ENCODE measurements at regions not wholly inside any gene's neighbourhood (a gene's known extent, or its start where the extent isn't known, plus 50 kb on each side); places are given as distances from the start of the nearest gene placed in this dataset.

DNA sequence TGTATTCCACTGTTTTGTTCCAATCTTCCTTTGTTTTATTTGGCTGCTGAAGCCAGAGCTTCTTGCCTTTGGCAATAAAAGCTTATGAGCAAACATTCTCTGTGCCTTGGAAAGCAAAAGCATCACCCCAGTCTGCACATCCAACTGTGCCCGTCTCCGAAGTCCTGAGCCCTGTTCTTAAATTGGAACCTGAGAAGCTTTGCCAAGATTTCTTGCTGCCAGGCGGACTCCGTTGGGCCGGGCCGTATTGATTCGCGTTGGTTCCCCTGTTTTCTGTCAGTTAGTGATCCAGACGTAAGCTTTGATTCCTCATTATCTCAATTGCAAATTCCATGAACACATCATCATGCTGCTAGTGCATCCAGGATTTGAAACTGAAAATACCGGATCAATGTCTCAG is 793.0 kb downstream of the OLFM4 start:
- ATAC-seq (no peak), DNase-seq (ENCODE audit: low read depth, low spot score) (no peak)
- ChIA-PET POLR2A (no interaction called here), CTCF (no interaction called here)
- BruUV-seq (replicated peaks), result no TSS peak
- Histone ChIP-seq H3K27me3 (ENCODE audit: control insufficient read depth, insufficient read depth, low read length) (no peaks in the 10 kb centered on the region), H3K36me3 (ENCODE audit: control insufficient read depth, insufficient read depth, low read length) (no peaks in the 10 kb centered on the region), H3K27ac (ENCODE audit: low read length) (no peak overlapping the region), H3K4me3 (ENCODE audit: low read depth in 2 of 2, low read length in 2 of 2) (no peak overlapping the region), H3K4me1 (ENCODE audit: control insufficient read depth, insufficient read depth, low read length) (no peaks in the 10 kb centered on the region), H3K9me3 (ENCODE audit: control insufficient read depth, insufficient read depth, low read depth, low read length) (no peaks in the 10 kb centered on the region)
- no peak for TF ChIP-seq SIN3A (IDR thresholded peaks at IDR 0.05; ENCODE audit: borderline replicate concordance, insufficient read depth, low read depth, low read length)
- TF ChIP-seq TCF7L2 (IDR thresholded peaks at IDR 0.05; ENCODE audit: low read depth, low read length), result no peak
- TF ChIP-seq CTCF (IDR thresholded peaks at IDR 0.05), result no peak
- TF ChIP-seq, protein P1, sequence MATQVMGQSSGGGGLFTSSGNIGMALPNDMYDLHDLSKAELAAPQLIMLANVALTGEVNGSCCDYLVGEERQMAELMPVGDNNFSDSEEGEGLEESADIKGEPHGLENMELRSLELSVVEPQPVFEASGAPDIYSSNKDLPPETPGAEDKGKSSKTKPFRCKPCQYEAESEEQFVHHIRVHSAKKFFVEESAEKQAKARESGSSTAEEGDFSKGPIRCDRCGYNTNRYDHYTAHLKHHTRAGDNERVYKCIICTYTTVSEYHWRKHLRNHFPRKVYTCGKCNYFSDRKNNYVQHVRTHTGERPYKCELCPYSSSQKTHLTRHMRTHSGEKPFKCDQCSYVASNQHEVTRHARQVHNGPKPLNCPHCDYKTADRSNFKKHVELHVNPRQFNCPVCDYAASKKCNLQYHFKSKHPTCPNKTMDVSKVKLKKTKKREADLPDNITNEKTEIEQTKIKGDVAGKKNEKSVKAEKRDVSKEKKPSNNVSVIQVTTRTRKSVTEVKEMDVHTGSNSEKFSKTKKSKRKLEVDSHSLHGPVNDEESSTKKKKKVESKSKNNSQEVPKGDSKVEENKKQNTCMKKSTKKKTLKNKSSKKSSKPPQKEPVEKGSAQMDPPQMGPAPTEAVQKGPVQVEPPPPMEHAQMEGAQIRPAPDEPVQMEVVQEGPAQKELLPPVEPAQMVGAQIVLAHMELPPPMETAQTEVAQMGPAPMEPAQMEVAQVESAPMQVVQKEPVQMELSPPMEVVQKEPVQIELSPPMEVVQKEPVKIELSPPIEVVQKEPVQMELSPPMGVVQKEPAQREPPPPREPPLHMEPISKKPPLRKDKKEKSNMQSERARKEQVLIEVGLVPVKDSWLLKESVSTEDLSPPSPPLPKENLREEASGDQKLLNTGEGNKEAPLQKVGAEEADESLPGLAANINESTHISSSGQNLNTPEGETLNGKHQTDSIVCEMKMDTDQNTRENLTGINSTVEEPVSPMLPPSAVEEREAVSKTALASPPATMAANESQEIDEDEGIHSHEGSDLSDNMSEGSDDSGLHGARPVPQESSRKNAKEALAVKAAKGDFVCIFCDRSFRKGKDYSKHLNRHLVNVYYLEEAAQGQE (IDR thresholded peaks at IDR 0.05; ENCODE audit: insufficient read depth in 1 of 2, low read depth in 2 of 2, low read length in 1 of 2), result no peak
- TF ChIP-seq POLR2AphosphoS5 (IDR thresholded peaks at IDR 0.05; ENCODE audit: low read depth, low read length), result no peak
- intact Hi-C loops (cut with micrococcal nuclease; ENCODE audit: unreplicated experiment), result no loop called here
- in situ Hi-C loops (cut with HindIII; ENCODE audit: low pct_unique_long_range_greater_than_20kb, low sequenced_read_pairs), result no loop called here

DNA sequence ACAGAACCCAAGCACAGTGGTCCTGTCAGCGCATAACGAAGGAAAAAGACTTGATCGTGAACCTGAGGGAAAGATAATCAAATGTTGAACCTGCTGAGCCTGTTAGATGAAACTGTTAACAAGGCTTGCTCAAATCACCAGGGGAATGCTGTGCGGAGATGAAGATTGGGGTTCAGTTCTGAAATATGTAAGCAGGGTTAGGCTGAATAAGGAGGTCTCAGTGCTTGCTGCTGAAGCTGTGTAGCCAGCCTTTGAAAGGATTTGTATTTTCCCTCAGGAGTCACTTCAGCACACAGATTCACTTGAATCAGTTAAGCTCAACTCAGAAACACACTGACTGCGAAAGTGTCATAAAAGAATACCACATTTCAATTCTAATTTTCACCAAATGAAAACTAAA is 793.5 kb downstream of the OLFM4 start:
- no peak overlapping the region for H3K27ac ChIP-seq (ENCODE audit: low read length)
- ChIA-PET POLR2A (no interaction called here), CTCF (no interaction called here)
- in situ Hi-C loops (cut with HindIII; ENCODE audit: low pct_unique_long_range_greater_than_20kb, low sequenced_read_pairs), result no loop called here
- H3K4me1 ChIP-seq (ENCODE audit: control insufficient read depth, insufficient read depth, low read length), result no peaks in the 10 kb centered on the region
- BruUV-seq (replicated peaks), result no TSS peak
- TF ChIP-seq, protein P1 (IDR thresholded peaks at IDR 0.05; ENCODE audit: insufficient read depth in 1 of 2, low read depth in 2 of 2, low read length in 1 of 2), result no peak
- TF ChIP-seq SIN3A (IDR thresholded peaks at IDR 0.05; ENCODE audit: borderline replicate concordance, insufficient read depth, low read depth, low read length) (no peak), CTCF (IDR thresholded peaks at IDR 0.05) (no peak), TCF7L2 (IDR thresholded peaks at IDR 0.05; ENCODE audit: low read depth, low read length) (no peak), POLR2AphosphoS5 (IDR thresholded peaks at IDR 0.05; ENCODE audit: low read depth, low read length) (no peak)
- H3K4me3 ChIP-seq (ENCODE audit: low read depth in 2 of 2, low read length in 2 of 2), result no peak overlapping the region
- no peaks in the 10 kb centered on the region for H3K27me3 ChIP-seq (ENCODE audit: control insufficient read depth, insufficient read depth, low read length)
- H3K36me3 ChIP-seq (ENCODE audit: control insufficient read depth, insufficient read depth, low read length), result no peaks in the 10 kb centered on the region
- no peak for ATAC-seq
- no peak for DNase-seq (ENCODE audit: low read depth, low spot score)
- no peaks in the 10 kb centered on the region for H3K9me3 ChIP-seq (ENCODE audit: control insufficient read depth, insufficient read depth, low read depth, low read length)
- intact Hi-C loops (cut with micrococcal nuclease; ENCODE audit: unreplicated experiment), result no loop called here

All from Panc1 (cell line).